OCI-LY3 (cell line): ENCODE measurements at regions not wholly inside any gene's neighbourhood (a gene's known extent, or its start where the extent isn't known, plus 50 kb on each side); places are given as distances from the start of the nearest gene placed in this dataset.

Experiments
- H2AFZ ChIP-seq: fragments of 200-600, 300-600 bp; shearing (Covaris generic); 2 replicates; pipeline ENCODE4 v1.6.0; 2014; ENCODE audit warnings: antibody characterized with exemption, low read depth, low read length
- H3K27ac ChIP-seq: fragments of 200-600, 300-600 bp; sonication (generic); 2 replicates; pipeline ENCODE4 v1.5.1; 2014; ENCODE audit warnings: mild to moderate bottlenecking, low read length, moderate library complexity, mixed read lengths
- H3K27me3 ChIP-seq: fragments of 200-600, 300-600 bp; sonication (generic); 2 replicates; pipeline ENCODE4 v1.6.1; 2014; ENCODE audit warnings: low read depth, low read length, mixed read lengths
- H3K36me3 ChIP-seq: fragments of 200-600, 300-600 bp; sonication (generic); replicated peaks from 2 replicates; pipeline ENCODE3; 2014; ENCODE audit warnings: low read depth, low read length, mixed read lengths
- H3K4me1 ChIP-seq: fragments of 300-600, 200-600 bp; sonication (generic); 2 replicates; pipeline ENCODE4 v1.6.1; 2014; ENCODE audit warnings: low read length, mixed read lengths
- H3K4me2 ChIP-seq: fragments of 200-600, 300-600 bp; sonication (generic); 2 replicates; pipeline ENCODE4 v1.6.1; 2014; ENCODE audit warnings: low read length, mixed read lengths
- H3K4me3 ChIP-seq: fragments of 300-600, 200-600 bp; sonication (generic); 2 replicates; pipeline ENCODE4 v1.5.1; 2014; ENCODE audit warnings: antibody characterized with exemption, mild to moderate bottlenecking, low read length, moderate library complexity
- H3K79me2 ChIP-seq: fragments of 300-600, 200-600 bp; shearing (Covaris generic); 2 replicates; pipeline ENCODE4 v1.6.1; 2014; ENCODE audit warnings: mild to moderate bottlenecking, low read length, mixed read lengths
- H3K9ac ChIP-seq: fragments of 300-600, 200-600 bp; shearing (Covaris generic); 2 replicates; pipeline ENCODE4 v1.6.0; 2014; ENCODE audit warnings: mild to moderate bottlenecking, low read length, moderate library complexity
- H3K9me3 ChIP-seq: fragments of 200-600, 300-600 bp; shearing (Covaris generic); 2 replicates; pipeline ENCODE4 v1.6.1; 2014; ENCODE audit warnings: low read length, mixed read lengths; ENCODE audit not compliant: insufficient read depth
- H4K20me1 ChIP-seq: fragments of 200-600, 300-600 bp; sonication (generic); 2 replicates; pipeline ENCODE4 v1.6.1; 2016; ENCODE audit warnings: low read length, mixed read lengths; ENCODE audit not compliant: insufficient read depth
- EZH2phosphoT487 ChIP-seq: fragments of 200-600 bp; shearing (Covaris generic); IDR thresholded peaks from 2 replicates; pipeline ENCODE4 v1.6.1; 2018; ENCODE audit warnings: antibody characterized with exemption, mixed run types, low read depth
- TF ChIP-seq, protein P1 (sequence below): fragments of 200-600, 300-600 bp; sonication (generic); IDR thresholded peaks from 2 replicates; pipeline ENCODE4 v1.5.1; 2014; ENCODE audit warnings: antibody characterized with exemption, low read length, low read depth

GRCh38 chr3:105235785-105236184 lies 130.9 kb upstream of the ALCAM start:
- Histone ChIP-seq H3K4me1 (peaks cover 10% of the 10 kb centered on the region), H3K36me3 (no peaks in the 10 kb centered on the region), H3K27ac (no peak overlapping the region), H4K20me1 (no peaks in the 10 kb centered on the region), H3K27me3 (no peaks in the 10 kb centered on the region), H3K9me3 (no peaks in the 10 kb centered on the region), H3K9ac (no peak overlapping the region), H3K79me2 (no peaks in the 10 kb centered on the region), H2AFZ (no peak overlapping the region), H3K4me3 (no peak overlapping the region), H3K4me2 (peak overlapping the region; percentile 13; the same call in 1 of the 2 replicates)
- no peak for TF ChIP-seq EZH2phosphoT487
- TF ChIP-seq, protein P1, sequence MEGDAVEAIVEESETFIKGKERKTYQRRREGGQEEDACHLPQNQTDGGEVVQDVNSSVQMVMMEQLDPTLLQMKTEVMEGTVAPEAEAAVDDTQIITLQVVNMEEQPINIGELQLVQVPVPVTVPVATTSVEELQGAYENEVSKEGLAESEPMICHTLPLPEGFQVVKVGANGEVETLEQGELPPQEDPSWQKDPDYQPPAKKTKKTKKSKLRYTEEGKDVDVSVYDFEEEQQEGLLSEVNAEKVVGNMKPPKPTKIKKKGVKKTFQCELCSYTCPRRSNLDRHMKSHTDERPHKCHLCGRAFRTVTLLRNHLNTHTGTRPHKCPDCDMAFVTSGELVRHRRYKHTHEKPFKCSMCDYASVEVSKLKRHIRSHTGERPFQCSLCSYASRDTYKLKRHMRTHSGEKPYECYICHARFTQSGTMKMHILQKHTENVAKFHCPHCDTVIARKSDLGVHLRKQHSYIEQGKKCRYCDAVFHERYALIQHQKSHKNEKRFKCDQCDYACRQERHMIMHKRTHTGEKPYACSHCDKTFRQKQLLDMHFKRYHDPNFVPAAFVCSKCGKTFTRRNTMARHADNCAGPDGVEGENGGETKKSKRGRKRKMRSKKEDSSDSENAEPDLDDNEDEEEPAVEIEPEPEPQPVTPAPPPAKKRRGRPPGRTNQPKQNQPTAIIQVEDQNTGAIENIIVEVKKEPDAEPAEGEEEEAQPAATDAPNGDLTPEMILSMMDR, result no peak

- H2AFZ ChIP-seq, result no peak overlapping the region
- H3K9ac ChIP-seq, result no peak overlapping the region
- H3K4me3 ChIP-seq, result no peak overlapping the region
- no peaks in the 10 kb centered on the region for H3K9me3 ChIP-seq
- H3K4me2 ChIP-seq, result no peak overlapping the region
- peaks cover 10% of the 10 kb centered on the region for H3K4me1 ChIP-seq
- H4K20me1 ChIP-seq, result no peaks in the 10 kb centered on the region
- TF ChIP-seq EZH2phosphoT487, result no peak
- TF ChIP-seq, protein P1, result no peak
- no peak overlapping the region for H3K27ac ChIP-seq
- no peaks in the 10 kb centered on the region for H3K79me2 ChIP-seq
- H3K36me3 ChIP-seq, result no peaks in the 10 kb centered on the region
- H3K27me3 ChIP-seq, result no peaks in the 10 kb centered on the region
These were observed 128.3 kb upstream of the ALCAM start for GRCh38 chr3:105238367-105238766.

DNA sequence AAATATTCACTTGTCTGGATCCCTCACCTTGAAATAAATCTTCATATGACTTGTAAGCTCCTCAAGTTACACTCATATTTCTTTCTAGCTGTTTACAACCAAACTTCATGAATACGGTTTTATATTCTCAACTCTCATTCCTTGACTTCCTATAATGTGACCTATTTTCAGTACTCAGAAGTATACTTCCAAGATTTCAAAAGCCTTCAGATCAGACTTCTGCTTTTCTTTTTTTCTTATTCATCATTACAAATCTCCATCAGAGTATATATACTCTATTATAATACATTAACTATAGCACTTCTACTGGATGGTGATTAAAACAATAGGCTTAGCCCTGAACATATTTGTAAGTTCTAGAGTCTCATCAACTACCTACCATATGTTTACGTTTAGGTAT lies 123.6 kb upstream of the ALCAM start:
- Histone ChIP-seq H3K4me3 (no peak overlapping the region), H4K20me1 (no peaks in the 10 kb centered on the region), H3K27me3 (no peaks in the 10 kb centered on the region), H3K79me2 (no peaks in the 10 kb centered on the region), H3K27ac (no peak overlapping the region), H3K4me1 (no peaks in the 10 kb centered on the region), H3K9me3 (no peaks in the 10 kb centered on the region), H3K9ac (no peak overlapping the region), H2AFZ (no peak overlapping the region), H3K36me3 (no peaks in the 10 kb centered on the region), H3K4me2 (no peak overlapping the region)
- TF ChIP-seq, protein P1, result no peak
- no peak for TF ChIP-seq EZH2phosphoT487

DNA sequence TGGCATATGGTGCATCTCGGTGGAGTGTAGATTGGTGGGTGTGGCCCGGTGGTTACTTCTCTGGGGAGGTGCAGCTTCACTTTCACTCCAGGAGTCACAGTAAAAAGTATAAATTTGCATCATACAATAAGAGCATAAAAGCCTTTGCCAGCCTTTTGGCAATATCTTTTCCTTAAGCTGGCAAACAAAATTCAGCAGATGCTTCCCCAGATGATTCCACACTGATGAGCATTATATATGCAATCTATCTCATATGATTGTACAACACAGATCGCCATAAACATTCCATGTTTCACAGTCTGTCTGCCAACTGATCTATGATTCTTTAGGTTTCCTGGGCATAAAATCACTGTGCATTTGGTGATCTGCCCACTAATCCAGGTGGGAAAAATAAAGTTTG lies 120.2 kb upstream of the ALCAM start:
- Histone ChIP-seq H3K9me3 (no peaks in the 10 kb centered on the region), H3K4me2 (no peak overlapping the region), H3K79me2 (no peaks in the 10 kb centered on the region), H3K4me1 (no peaks in the 10 kb centered on the region), H3K36me3 (no peaks in the 10 kb centered on the region), H3K9ac (no peak overlapping the region), H3K27me3 (no peaks in the 10 kb centered on the region), H3K27ac (no peak overlapping the region), H3K4me3 (no peak overlapping the region), H4K20me1 (no peaks in the 10 kb centered on the region), H2AFZ (no peak overlapping the region)
- TF ChIP-seq, protein P1, result no peak
- no peak for TF ChIP-seq EZH2phosphoT487
